ENCODE measurements at regions not wholly inside any gene's neighbourhood (a gene's known extent, or its start where the extent isn't known, plus 50 kb on each side); places are given as distances from the start of the nearest gene placed in this dataset.

- TF ChIP-seq CTCF (conservative IDR thresholded peaks at IDR 0.05) (no peak), ZFX (IDR thresholded peaks at IDR 0.05) (no peak)
- H3K27ac ChIP-seq: no peak overlapping the region
These were observed 355.9 kb downstream of the PREX1 start for GRCh38 chr20:48471759-48472408.

- TF ChIP-seq ZFX (IDR thresholded peaks at IDR 0.05): no peak
- TF ChIP-seq CTCF (conservative IDR thresholded peaks at IDR 0.05): no peak
- H3K27ac ChIP-seq: no peak overlapping the region
These were observed 356.6 kb downstream of the PREX1 start for GRCh38 chr20:48471176-48471575.

GRCh38 chr20:48470141-48470540, 357.7 kb downstream of the PREX1 start:
- no peak for TF ChIP-seq ZFX (IDR thresholded peaks at IDR 0.05)
- no peak overlapping the region for H3K27ac ChIP-seq

- TF ChIP-seq ZFX (IDR thresholded peaks at IDR 0.05) (no peak), CTCF (conservative IDR thresholded peaks at IDR 0.05) (no peak)
These were observed 358.8 kb downstream of the PREX1 start for GRCh38 chr20:48469026-48469425.

GRCh38 chr20:48468571-48468970, 359.2 kb downstream of the PREX1 start:
- no peak overlapping the region for H3K27ac ChIP-seq
- TF ChIP-seq ZFX (IDR thresholded peaks at IDR 0.05) (no peak), CTCF (conservative IDR thresholded peaks at IDR 0.05) (no peak)

More at GRCh38 chr20:48469026-48469425, 358.8 kb downstream of the PREX1 start:
- H3K27ac ChIP-seq: no peak overlapping the region

GRCh38 chr20:48467622-48468021, 360.2 kb downstream of the PREX1 start:
- TF ChIP-seq CTCF (conservative IDR thresholded peaks at IDR 0.05): no peak
- H3K27ac ChIP-seq: no peak overlapping the region

GRCh38 chr20:48465271-48465670, 362.5 kb downstream of the PREX1 start:
- no peak for TF ChIP-seq ZFX (IDR thresholded peaks at IDR 0.05)
- no peak for TF ChIP-seq CTCF (conservative IDR thresholded peaks at IDR 0.05)

GRCh38 chr20:48463916-48464315, 363.9 kb downstream of the PREX1 start:
- no peak overlapping the region for H3K27ac ChIP-seq
- TF ChIP-seq CTCF (conservative IDR thresholded peaks at IDR 0.05) (no peak), ZFX (IDR thresholded peaks at IDR 0.05) (no peak)

More at GRCh38 chr20:48465271-48465670, 362.5 kb downstream of the PREX1 start:
- no peak overlapping the region for H3K27ac ChIP-seq

Measured in C4-2B (cell line).